ENCODE measurements at regions not wholly inside any gene's neighbourhood (a gene's known extent, or its start where the extent isn't known, plus 50 kb on each side); places are given as distances from the start of the nearest gene placed in this dataset.

DNA sequence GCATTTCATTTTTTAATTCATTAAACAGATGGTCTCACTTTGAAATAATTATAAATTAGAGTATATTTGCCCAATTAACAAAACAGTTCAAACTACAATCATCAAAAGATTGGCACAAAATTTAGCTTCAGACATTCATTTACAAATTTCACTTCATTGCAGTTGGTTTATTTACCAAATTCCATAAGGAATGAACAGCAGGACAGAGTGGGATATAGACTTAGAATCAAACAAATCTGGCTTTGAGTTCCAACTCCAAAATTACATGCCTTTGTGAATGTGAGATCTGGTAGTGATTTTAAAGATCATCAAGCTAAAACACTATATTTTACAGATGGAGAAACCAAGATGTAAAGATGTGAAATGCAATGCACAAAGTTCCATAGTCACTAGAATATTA is 310.7 kb upstream of the CNTN5 start (continued):
- TF ChIP-seq ATF1 (CRISPR knock-in tag; IDR thresholded peaks at IDR 0.05) (no peak), ATF1 (tag; IDR thresholded peaks at IDR 0.05) (no peak), MYC (IDR thresholded peaks at IDR 0.05; ENCODE audit: low read depth, low read length) (no peak), MYC (CRISPR knock-in tag; IDR thresholded peaks at IDR 0.05; ENCODE audit: borderline replicate concordance, low read depth) (no peak), RBM34 (IDR thresholded peaks at IDR 0.05; ENCODE audit: borderline replicate concordance, insufficient read depth, low read length) (no peak), CEBPB (tag; IDR thresholded peaks at IDR 0.05) (no peak), FOXK2 (conservative IDR thresholded peaks at IDR 0.05 in 1 of 2, IDR thresholded peaks at IDR 0.05 in 1 of 2; ENCODE audit: low read depth in 2 of 2) (no peak), MCM3 (IDR thresholded peaks at IDR 0.05) (no peak), ZNF277 (CRISPR knock-in tag; IDR thresholded peaks at IDR 0.05; ENCODE audit: borderline replicate concordance) (no peak), SIN3B (IDR thresholded peaks at IDR 0.05; ENCODE audit: low read depth) (no peak), NR2C2 (CRISPR knock-in tag; IDR thresholded peaks at IDR 0.05) (no peak), NR2C2 (tag; IDR thresholded peaks at IDR 0.05) (no peak), ZNF436 (CRISPR knock-in tag; IDR thresholded peaks at IDR 0.05) (no peak), CTBP1 (IDR thresholded peaks at IDR 0.05; ENCODE audit: borderline replicate concordance) (no peak), CREBBP (IDR thresholded peaks at IDR 0.05; ENCODE audit: low read depth, low read length) (no peak), MAZ (CRISPR knock-in tag; conservative IDR thresholded peaks at IDR 0.05 in 1 of 2, IDR thresholded peaks at IDR 0.05 in 1 of 2) (no peak)

Data from K562 (cell line).